ENCODE measurements at regions not wholly inside any gene's neighbourhood (a gene's known extent, or its start where the extent isn't known, plus 50 kb on each side); places are given as distances from the start of the nearest gene placed in this dataset.
"Not testable (repeated sequence)": the region's sequence is repeated elsewhere in the genome, so short reads cannot be mapped to it uniquely, and the experiment has no call there.

DNA sequence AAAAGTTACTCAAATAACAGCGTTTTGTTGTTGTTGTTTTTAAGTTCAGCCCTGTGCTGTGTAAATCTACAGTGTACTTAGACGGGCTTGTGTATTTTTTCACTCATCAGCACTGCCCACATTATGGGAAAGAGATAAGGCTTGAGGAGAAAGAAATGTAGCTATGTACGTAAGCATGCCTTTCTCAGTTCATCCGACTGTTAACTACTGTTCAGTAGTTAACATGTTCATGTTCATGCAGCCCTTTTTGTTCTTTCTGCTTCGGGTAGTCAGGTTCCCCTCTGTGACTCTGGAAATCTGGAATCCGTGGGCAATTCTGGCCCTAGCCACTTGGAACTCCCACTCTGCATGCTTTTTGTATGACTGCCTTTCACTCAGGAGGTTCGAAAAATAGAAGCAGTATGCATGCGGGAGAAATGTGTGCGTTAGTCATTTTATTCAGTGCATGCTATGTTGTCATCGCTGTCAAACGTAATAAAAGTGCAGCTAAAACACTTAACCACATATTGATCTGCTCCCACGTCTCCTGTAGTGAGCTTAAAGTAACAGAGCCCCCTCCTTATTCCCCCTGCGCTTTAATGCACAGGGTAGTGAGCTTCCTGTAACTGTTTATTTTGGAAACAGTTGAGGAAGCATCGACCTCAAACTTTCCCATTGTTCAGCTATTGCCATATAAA lies 283.1 kb upstream of the NR2F2 start:
- no peak for DNase-seq (ENCODE audit: low read depth)

DNA sequence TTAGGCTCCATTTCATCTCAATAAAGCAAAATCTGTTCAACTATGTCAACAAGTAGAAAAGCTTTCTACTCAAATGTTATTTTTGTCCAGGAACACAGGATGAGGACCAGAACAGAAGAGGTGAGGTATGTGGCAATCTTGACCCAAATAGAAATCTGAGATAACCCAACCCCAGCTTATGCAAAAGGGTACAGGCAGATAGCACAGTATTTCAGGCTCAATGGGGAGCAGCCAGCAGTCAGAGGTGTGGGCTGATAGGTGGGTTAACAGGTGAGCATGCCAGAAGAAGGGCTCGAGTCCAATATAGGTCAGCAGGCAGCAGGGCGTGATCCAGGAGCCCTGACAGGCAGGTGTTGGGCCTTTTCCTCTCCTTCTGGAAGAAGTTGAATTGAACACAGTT lies 281.2 kb upstream of the NR2F2 start:
- no peak for DNase-seq (ENCODE audit: low read depth)

DNA sequence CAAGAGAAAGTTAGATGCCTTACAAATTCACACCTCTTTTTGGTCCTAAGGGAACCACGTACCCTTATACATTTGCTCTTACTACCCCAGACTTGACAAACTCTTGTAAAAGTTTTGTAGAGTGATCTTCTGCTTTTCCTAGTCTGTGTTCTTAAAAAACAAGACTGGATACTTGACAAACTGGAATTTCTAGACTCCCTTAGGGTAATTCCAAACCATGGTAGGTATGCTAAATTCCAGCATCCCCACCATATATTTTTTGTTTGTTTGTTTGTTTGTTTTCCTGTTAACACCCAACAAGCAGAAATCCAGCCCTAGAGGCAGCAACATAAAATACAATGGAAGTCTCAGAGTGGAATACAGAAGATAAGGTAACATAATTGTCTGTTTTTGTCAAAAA lies 280.7 kb upstream of the NR2F2 start:
- DNase-seq (ENCODE audit: low read depth), result no peak

DNA sequence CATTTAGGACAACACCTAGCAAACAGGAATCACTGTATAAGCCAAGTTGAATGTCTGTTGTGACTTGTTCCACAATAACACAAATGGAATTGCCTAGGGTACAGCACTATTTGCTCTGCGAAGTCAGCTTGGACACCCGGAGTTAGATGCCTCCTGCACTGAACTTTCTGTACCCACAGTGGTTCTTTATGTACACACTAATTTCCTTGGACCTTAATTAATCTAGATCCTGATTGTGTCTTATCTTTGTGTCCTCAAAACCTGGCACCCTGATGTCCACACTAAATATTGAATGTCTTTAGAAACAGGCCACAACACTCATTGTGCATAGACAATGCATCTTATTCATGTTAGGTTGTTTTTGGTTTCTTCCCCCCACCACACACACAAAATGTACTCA lies 278.9 kb upstream of the NR2F2 start:
- no peak for DNase-seq (ENCODE audit: low read depth)

DNA sequence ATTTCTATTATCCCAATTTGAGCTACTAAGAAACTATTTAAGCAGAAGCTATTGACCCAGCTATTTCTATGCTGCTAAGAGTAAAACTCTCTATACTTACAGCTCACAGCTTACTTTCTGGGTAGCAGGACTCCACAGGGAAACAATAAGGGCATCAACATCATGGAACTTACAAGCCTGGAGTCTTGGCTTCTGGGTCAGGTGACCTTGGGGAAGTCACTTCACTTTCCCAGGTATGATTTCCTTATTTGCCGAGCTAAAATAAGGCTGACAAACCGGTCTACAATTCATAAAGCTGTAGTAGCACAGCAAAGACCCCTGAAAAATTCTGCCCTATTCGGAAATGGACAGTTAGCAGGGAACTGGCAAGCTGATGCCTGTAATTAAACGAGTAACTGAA lies 278.3 kb upstream of the NR2F2 start:
- DNase-seq (ENCODE audit: low read depth), result no peak

DNA sequence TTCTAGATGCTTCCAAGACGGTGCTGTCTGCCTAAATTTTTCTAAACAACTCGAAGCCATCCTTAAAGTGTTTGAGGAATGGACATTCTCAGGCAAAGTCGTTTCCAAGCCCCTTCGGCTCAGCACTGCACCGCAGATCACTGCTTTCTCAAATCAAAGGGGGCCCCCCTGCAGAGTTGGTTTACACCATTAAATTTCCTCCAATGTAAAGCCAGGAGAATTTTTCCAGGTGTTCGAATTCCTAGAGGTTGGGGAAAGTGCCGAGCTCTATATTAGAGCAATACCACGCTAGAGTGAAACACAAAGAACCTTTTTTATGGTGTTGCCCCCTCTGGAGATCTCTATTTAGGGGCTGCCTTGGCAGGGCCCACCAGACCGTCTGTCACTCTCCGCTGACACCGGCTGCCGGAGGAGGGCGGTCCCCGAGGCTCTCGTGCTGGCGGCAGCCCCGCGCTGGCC lies 277.9 kb upstream of the NR2F2 start:
- DNase-seq (ENCODE audit: low read depth), result no peak

DNA sequence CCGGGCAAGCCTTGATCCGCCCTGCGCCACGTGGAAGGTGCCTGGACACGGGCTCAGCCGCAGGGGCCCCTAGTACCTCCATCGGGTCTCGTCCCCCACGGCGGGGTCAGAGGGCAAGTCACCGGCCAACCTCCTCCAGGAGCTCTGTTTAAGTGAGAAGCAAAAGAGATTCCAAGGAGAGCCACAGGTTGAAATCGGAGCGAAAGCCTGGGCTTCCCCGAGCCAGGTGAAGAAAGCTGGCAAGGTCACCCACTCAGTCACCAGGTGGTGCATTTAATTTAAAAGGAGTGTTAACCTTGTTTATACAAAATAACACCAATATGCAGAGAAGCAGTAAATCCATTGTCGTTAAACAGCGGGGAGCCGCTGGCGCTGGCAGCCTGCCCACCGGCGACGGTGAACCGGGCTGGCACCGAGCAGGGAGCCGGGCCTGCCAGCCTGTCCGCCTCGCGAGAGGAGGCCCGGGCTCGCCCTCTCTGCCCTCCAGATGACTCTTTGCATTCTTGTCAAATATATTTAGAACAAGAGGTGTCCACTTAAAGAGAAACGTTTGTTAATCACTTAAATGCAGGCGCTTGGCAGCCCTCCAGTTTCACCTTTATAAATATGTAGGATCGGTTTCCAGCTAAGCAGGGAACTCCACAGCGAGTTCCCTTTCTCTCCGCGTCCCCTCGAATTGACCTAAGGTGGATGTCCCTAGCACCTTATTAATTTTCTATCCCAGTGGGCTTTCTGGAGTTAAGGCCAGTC lies 277.3 kb upstream of the NR2F2 start:
- no peak for DNase-seq (ENCODE audit: low read depth)

DNA sequence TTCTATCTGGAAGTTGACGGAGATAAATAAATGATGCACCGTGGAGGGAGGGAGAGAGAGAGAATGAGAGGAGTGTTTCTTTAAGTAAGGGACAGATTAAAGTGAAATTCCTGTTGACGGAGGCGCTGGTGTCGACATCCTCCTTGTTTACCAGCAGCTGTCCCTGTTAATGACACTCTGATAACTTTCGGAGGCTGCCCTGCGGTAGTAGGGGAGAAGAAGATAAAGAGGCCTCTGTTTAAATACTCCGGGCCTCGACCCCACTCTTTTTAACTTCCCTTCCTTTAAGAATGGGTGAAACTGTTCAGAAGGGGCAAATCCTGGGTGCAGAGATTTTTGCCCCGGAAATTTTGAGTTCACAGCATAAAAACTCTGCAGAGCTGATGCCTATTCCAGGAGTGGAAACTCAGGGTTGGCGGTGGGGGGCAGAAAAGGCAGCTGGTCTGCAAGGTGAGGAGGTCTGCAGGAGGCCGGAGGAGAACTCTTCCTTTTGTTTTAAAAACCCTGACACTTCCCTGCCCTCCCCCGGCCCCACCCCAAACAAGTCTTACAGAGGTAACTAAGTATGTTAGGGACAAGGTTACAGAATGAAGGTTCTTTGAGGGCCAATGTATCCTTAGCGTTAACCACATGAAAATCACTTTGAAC lies 276.6 kb upstream of the NR2F2 start:
- no peak for DNase-seq (ENCODE audit: low read depth)

DNA sequence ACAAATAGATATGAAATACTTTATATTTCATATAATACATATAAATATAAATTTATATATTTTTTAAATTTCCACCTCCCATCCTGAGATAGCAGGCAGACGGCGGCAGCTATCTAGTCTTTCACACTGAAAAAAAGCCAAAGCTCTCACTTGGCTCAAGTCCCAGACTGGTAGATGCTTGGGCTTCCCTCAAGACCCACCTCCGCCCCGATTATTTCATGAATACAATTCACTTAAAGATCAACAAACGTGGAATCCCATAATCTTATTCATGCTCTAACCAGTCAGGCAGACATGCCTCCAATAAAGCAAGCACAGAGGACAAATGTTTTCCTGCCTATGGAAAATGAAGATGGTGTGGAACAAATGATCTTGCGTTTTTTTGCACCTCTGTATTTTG lies 275.9 kb upstream of the NR2F2 start:
- no peak for DNase-seq (ENCODE audit: low read depth)

DNA sequence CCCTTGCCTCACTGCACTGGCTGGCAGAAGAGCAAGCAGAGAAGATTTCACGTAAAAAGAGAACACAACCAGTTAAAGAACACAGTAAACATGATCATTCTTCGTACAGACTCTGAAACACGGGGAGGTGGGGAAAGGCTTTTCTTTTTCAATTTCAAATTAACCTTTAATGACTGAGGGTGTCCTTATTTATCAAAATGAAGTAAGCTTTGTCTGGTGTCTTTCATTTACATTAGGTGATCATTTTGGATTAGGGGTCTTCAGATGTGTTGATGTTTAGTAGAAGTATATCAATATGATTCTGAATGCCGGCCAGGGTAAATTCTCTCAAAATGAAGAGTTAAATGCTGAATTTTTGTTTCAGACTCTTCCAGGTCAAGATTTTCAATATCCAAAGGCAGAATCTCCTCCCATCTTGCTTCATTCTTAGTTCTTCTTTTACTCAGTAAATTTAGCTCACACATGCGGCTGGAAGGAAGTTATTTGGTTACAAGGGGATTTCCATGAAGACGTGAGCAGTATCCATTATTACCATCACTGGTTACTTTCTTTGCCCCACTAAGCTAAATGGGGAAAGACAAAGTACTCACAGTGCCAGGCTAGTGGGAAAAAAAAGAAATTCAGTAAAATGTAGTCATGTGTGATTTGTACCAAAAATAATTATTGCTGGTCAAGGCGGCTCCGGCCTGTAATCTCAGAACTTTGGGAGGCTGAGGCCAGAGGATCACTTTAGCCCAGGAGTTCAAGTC lies 272.2 kb upstream of the NR2F2 start:
- no peak for DNase-seq (ENCODE audit: low read depth)

DNA sequence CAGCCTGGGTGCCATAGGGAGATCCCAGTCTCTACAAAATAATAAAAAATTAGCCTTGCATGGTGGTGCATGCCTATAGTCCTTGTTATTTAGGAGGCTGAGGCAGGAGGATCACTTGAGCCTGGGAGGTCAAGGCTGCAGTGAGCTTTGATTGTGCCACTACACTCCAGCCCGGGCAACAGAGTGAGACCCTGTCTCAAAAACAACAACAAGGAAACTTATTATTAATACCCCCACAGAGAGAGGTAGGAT lies 271.7 kb upstream of the NR2F2 start:
- DNase-seq (ENCODE audit: low read depth), result not testable (repeated sequence)

DNA sequence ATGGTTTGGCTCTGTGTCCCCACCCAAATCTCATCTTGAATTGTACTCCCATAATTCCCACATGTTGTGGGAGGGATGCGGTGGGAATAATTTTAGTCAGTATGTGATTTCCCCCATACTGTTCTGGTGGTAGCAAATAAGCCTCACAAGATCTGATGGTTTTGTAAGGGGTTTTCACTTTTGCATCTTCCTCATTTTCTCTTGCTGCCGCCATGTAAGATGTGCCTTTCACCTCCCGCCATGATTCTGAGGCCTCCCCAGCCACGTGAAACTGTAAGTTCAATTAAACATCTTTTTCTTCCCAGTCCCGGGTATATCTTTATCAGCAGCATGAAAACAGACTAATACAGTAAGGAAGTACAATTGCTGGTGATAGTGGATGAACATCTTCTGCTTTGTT lies 269.9 kb upstream of the NR2F2 start:
- DNase-seq (ENCODE audit: low read depth), result not testable (repeated sequence)

DNA sequence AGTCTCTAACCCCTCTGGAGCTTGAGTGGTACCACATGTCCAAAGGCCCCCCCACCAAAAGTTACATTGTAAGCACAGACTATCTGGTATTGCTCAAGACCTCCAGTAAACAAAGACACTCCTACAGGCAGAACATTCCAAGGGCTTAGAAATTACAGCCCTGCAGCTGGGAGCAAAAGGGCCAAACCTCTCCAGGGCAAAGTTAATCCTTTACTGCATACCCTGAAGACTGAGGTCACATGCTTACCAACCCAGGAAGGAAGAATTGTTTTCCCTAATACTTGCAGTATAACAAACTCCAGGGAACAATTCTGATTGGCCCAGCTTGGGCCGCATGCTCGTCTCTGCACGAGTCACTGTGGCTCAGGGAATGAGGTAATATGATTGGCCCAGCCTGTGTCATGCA lies 266.1 kb upstream of the NR2F2 start:
- no peak for DNase-seq (ENCODE audit: low read depth)

DNA sequence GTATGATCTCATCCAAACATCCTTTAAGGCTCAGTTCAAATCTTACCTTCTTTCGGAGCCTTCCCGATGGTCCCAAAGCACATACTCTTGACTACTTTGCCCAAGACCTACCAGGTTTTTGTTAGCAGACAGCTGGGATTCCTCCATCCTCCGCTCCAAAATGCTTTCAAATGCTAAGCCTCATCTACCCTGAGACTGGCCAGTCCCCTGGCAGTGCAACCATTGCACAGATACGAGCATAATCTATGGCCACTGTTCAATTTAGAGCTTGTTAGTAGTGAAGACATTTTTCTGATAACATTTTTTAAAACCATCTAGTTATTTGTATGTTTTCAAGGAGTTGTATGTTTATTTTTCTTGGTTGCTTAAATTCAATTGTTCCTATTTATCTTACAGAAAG lies 264.4 kb upstream of the NR2F2 start:
- DNase-seq (ENCODE audit: low read depth), result no peak

DNA sequence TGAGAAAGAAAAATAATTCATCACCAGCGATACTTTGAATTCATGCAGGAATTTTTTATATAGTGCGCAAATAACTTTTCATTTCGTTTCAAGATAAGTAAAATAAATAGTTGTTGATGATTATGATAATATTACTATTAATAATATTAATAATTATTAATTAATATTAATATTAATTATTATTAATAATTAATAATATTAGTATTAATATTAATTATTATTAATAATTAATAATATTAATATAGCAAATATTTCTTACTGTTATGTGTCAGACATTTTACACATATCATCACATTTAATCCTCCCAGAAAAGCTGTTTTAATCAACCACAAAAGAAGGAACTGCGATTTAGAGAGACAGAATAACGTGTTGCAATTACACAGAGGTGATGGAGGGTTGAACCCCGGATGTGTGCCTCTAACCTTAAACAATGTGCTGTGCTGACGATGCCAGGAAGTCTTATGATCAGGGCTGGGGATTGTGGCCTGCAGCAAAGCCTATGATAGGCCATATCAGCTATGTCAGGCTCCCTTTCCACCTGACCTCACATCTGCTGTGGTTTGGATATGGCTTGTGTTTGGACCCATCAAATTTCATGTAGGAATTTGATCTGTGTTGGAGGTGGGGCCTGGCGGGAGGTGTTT lies 263.5 kb upstream of the NR2F2 start:
- DNase-seq (ENCODE audit: low read depth), result no peak

DNA sequence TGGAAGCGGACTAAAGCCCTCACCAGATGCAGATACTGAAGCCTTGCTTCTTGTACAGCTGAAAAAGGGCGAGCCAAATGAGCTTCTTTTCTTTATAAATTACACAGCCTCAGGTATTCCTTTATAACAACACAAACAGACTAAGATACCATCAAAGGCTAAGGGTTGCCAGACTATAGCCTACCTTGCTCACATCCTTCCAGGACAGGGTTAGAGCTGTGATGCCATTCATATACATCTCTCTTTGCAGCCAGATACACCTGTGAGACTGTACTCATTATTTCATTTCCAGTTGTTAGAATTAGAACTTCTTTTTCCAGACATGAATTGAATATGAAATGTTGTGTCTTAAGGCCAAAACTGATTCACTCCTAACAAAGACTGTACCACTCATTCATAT lies 262.8 kb upstream of the NR2F2 start:
- no peak for DNase-seq (ENCODE audit: low read depth)

DNA sequence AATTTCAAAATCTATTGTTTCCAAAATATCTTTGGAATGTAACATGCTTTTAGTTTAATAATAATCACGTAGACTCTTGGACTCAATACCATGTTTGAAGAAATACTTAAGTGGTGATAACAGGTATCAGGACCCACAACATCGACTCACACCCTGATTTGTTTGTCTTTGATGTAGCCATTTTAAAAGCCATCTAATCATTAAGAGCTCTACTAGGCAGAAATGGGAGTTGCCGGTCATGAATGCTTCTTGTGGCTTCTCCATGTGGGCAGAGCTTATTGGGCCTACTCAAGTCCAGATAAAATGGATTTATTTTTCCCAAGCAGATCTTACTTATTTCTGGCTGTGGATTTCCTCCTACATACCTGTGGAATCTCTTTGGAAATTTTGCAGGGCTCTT lies 261.6 kb upstream of the NR2F2 start:
- no peak for DNase-seq (ENCODE audit: low read depth)

DNA sequence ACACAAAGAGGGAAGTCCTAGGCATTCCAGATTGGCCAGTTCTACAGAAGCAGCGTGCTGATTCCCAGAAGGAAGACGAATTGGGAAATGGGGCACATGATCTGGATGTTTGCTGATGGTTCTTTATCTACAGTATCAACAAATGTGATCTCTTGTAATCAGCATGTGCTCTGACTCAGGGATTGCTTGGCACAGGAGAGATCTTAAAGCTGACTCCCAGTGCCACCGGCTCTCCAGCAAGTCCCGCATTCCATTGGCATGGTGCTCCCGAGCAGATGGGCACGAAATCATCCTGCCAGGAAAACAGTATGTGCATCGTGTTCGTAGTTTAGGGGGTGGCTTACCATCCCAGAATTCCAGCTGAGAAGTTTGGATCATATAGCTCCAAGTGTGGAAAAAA lies 259.9 kb upstream of the NR2F2 start:
- DNase-seq (ENCODE audit: low read depth), result no peak

DNA sequence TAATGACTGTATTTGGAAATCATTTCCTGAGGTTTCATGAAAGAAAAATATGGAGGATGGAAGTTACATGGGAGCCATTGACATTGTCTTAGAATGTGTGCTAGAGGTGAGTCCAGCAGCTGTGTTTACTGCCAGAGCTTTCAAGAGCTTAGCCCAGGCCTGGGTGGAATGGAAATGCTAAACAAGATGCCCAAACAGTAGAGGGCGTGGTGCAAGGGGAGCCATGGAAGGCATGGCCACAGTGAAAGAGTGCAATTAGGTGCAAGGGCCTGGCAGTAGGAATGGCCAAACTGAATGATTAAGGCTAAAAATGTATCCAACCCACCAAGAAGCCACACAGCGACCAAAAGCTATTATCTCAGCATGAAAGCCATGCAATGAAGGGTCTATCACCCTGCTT lies 257.7 kb upstream of the NR2F2 start:
- DNase-seq (ENCODE audit: low read depth), result no peak

DNA sequence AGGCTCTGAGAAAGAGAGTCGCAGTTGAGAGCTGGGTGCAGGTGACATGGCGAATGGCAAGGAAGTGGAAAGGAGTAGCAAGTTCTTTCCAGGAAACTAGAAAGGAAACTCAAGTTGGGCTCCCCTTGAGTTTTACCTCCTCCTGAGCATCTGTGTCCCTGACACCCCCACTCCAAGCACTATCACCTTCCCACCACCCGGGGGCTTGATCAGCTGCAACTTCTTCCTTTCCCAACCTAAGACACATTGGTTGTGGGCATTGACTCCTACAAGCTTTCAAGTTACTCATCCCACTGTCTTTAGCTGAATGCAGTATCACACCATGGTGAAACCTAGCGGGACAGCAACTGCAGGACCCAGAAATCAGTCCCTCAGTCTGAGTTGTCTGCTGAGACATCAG lies 256.6 kb upstream of the NR2F2 start:
- no peak for DNase-seq (ENCODE audit: low read depth)

DNA sequence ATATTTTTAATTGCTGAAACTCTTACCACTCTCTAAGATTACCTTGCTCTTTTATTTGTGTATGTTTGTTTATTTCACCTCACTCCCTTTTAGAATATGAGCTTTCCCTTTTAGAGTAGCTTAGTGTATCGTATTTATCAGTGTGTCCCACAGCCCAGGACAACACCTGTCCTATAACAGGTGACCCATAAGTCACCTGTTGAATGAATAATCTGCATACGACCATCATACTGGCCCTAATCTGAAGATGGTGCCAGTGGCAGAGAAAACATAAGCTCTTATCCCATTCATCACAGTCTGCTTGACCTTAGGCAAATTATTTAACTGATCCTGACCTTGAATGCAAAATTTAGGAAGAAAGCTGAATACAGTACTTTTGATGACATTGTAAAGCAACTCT lies 254.6 kb upstream of the NR2F2 start:
- DNase-seq (ENCODE audit: low read depth), result no peak

DNA sequence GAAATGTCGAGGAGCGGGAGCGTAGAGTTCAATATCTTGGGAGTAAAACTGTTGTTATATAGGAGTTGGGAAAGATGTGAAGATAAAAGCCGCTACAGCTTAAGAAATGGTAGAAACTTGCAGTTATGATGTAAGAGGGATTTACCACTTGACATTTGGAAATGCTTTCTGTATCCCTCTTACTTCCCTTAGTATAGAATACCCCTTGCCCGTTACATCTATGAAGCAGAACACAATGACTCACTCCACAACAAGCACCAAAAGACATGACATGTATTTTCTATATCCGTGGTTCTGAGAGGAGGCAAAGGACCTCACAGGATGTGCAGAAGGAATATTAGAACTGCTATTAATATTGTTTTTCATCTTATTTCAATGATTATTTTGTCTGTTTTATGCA lies 254.2 kb upstream of the NR2F2 start:
- no peak for DNase-seq (ENCODE audit: low read depth)

Measured in T follicular helper cell (primary cell).